ENCODE measurements at regions not wholly inside any gene's neighbourhood (a gene's known extent, or its start where the extent isn't known, plus 50 kb on each side); places are given as distances from the start of the nearest gene placed in this dataset.

- Histone ChIP-seq H3K27me3 (replicated peaks in 1 of 2; ENCODE audit: control insufficient read depth in 2 of 2, insufficient read depth in 2 of 2, low read length in 1 of 2) (no peaks in the 10 kb centered on the region), H4K20me1 (ENCODE audit: control insufficient read depth, insufficient read depth) (no peaks in the 10 kb centered on the region), H3K4me2 (ENCODE audit: control insufficient read depth, insufficient read depth) (no peak overlapping the region), H3K4me1 (ENCODE audit: control insufficient read depth, insufficient read depth, low read length) (no peaks in the 10 kb centered on the region), H3K9ac (ENCODE audit: control insufficient read depth, insufficient read depth, low read length) (no peak overlapping the region), H3K9me3 (replicated peaks; ENCODE audit: control insufficient read depth, insufficient read depth, low read length) (no peaks in the 10 kb centered on the region), H3K27ac (ENCODE audit: control insufficient read depth, insufficient read depth) (no peak overlapping the region), H3K4me3 (no peak overlapping the region), H2AFZ (ENCODE audit: control insufficient read depth, low read depth, low read length) (no peak overlapping the region), H3K36me3 (ENCODE audit: control insufficient read depth in 2 of 2, insufficient read depth in 2 of 2, low read length in 1 of 2) (no peaks in the 10 kb centered on the region), H3K79me2 (ENCODE audit: control insufficient read depth, insufficient read depth, low read length) (no peaks in the 10 kb centered on the region)
- TF ChIP-seq SUPT20H (IDR thresholded peaks at IDR 0.05; ENCODE audit: borderline replicate concordance, control insufficient read depth, low read depth, low read length) (no peak), RAD21 (IDR thresholded peaks at IDR 0.05; ENCODE audit: insufficient read depth, low read depth, low read length) (no peak)
- SMC1A ChIA-PET (ENCODE audit: uncharacterized antibody, unreplicated experiment) = no interaction called here
- FAIRE-seq (no peak), DNase-seq (ENCODE audit: low read depth, low spot score) (no peak), ATAC-seq (no peak)
- POLR2A ChIA-PET = no interaction called here
- no TSS peak for BruUV-seq (replicated peaks)
- RAD21 ChIA-PET (ENCODE audit: unreplicated experiment) = no interaction called here
- CTCF ChIA-PET = no interaction called here
- intact Hi-C loops (cut with micrococcal nuclease; ENCODE audit: unreplicated experiment) (no loop called here), in situ Hi-C loops (cut with MboI) (no loop called here)
Measured at GRCh38 chr7:13832346-13832745, 157.1 kb downstream of the ETV1 start.

DNA sequence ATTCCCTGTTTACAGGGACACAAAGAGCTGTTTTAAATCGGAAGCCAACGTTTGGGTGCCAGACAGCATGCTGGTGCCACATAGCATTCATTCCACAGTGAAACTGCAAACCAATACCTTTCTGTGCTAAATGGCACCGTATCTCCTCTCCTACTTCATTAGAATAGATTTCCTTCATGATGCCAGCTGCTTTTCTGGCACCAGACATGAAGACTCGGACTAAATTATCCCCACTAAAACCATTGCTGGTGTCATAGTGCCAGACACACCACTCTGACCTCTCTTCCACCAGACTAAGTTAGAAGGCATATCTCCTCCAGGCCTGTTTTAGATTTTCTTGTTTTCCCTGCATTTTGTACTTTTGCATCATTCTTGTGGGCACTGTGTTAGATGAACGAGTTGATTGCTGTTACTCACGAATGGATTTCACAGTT lies 155.1 kb downstream of the ETV1 start:
- 7% methylated on average over 6 of the region's 6 CpGs for WGBS (ENCODE audit: insufficient coverage, insufficient replicate concordance, low lambda C conversion rate, missing lambda C conversion rate)
- Histone ChIP-seq H3K4me1 (ENCODE audit: control insufficient read depth, insufficient read depth, low read length) (no peaks in the 10 kb centered on the region), H3K4me3 (no peak overlapping the region), H3K27me3 (replicated peaks in 1 of 2; ENCODE audit: control insufficient read depth in 2 of 2, insufficient read depth in 2 of 2, low read length in 1 of 2) (no peaks in the 10 kb centered on the region), H3K4me2 (ENCODE audit: control insufficient read depth, insufficient read depth) (no peak overlapping the region), H3K9ac (ENCODE audit: control insufficient read depth, insufficient read depth, low read length) (no peak overlapping the region), H3K36me3 (ENCODE audit: control insufficient read depth in 2 of 2, insufficient read depth in 2 of 2, low read length in 1 of 2) (no peaks in the 10 kb centered on the region), H3K27ac (ENCODE audit: control insufficient read depth, insufficient read depth) (no peak overlapping the region), H2AFZ (ENCODE audit: control insufficient read depth, low read depth, low read length) (no peak overlapping the region), H3K79me2 (ENCODE audit: control insufficient read depth, insufficient read depth, low read length) (no peaks in the 10 kb centered on the region), H4K20me1 (ENCODE audit: control insufficient read depth, insufficient read depth) (no peaks in the 10 kb centered on the region), H3K9me3 (replicated peaks; ENCODE audit: control insufficient read depth, insufficient read depth, low read length) (no peaks in the 10 kb centered on the region)
- intact Hi-C loops (cut with micrococcal nuclease; ENCODE audit: unreplicated experiment) = no loop called here
- POLR2A ChIA-PET = no interaction called here
- in situ Hi-C loops (cut with MboI) = no loop called here
- CTCF ChIA-PET = no interaction called here
- no TSS peak for BruUV-seq (replicated peaks)
- RAD21 ChIA-PET (ENCODE audit: unreplicated experiment) = no interaction called here
- DNase-seq (ENCODE audit: low read depth, low spot score) = no peak
- SMC1A ChIA-PET (ENCODE audit: uncharacterized antibody, unreplicated experiment) = no interaction called here
- no peak for FAIRE-seq
- no peak for ATAC-seq
- TF ChIP-seq DPF2 (IDR thresholded peaks at IDR 0.05) (no peak), IRF4 (IDR thresholded peaks at IDR 0.05; ENCODE audit: low read depth, low read length) (no peak), BCL11A (IDR thresholded peaks at IDR 0.05; ENCODE audit: low read depth, low read length) (no peak), POU2F2 (IDR thresholded peaks at IDR 0.05; ENCODE audit: borderline replicate concordance, low read depth, low read length) (no peak), ZNF592 (IDR thresholded peaks at IDR 0.05) (no peak), CBFB (IDR thresholded peaks at IDR 0.05; ENCODE audit: low read depth) (no peak), MLLT1 (IDR thresholded peaks at IDR 0.05) (no peak)
- TF ChIP-seq, protein P1, sequence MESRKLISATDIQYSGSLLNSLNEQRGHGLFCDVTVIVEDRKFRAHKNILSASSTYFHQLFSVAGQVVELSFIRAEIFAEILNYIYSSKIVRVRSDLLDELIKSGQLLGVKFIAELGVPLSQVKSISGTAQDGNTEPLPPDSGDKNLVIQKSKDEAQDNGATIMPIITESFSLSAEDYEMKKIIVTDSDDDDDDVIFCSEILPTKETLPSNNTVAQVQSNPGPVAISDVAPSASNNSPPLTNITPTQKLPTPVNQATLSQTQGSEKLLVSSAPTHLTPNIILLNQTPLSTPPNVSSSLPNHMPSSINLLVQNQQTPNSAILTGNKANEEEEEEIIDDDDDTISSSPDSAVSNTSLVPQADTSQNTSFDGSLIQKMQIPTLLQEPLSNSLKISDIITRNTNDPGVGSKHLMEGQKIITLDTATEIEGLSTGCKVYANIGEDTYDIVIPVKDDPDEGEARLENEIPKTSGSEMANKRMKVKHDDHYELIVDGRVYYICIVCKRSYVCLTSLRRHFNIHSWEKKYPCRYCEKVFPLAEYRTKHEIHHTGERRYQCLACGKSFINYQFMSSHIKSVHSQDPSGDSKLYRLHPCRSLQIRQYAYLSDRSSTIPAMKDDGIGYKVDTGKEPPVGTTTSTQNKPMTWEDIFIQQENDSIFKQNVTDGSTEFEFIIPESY (IDR thresholded peaks at IDR 0.05) = no peak
- TF ChIP-seq, protein P2, sequence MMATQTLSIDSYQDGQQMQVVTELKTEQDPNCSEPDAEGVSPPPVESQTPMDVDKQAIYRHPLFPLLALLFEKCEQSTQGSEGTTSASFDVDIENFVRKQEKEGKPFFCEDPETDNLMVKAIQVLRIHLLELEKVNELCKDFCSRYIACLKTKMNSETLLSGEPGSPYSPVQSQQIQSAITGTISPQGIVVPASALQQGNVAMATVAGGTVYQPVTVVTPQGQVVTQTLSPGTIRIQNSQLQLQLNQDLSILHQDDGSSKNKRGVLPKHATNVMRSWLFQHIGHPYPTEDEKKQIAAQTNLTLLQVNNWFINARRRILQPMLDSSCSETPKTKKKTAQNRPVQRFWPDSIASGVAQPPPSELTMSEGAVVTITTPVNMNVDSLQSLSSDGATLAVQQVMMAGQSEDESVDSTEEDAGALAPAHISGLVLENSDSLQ (IDR thresholded peaks at IDR 0.05) = no peak

All from GM12878 (cell line).